HepG2 (cell line): ENCODE measurements at regions not wholly inside any gene's neighbourhood (a gene's known extent, or its start where the extent isn't known, plus 50 kb on each side); places are given as distances from the start of the nearest gene placed in this dataset.

Experiments
- ATAC-seq: fragments of 200-7000 bp; cut with Tn5 transposase; 3 replicates; pipeline ENCODE4 v1.9.1; 2020; ENCODE audit warnings: mild to moderate bottlenecking, moderate library complexity
- BruUV-seq: library from RNA; stranded (reverse); fragments of 400-500 nt; replicated peaks from 2 replicates; lab custom pipeline; 2021; lab: Mats Ljungman, UMichigan
- CTCF ChIA-PET: fragments of 300-600 bp; formaldehyde crosslinking; extraction: SDS; loops from one replicate; lab custom pipeline; 2021; ENCODE audit warnings: low total read pairs, inconsistent platforms, low intra/inter-chr PET ratio; lab: Yijun Ruan, JAX
- POLR2A ChIA-PET: fragments of 350-600 bp; sonication (Branson Sonifier 250); formaldehyde crosslinking; loops from one replicate; lab custom pipeline; 2020; ENCODE audit warnings: antibody characterized with exemption, inconsistent platforms; lab: Yijun Ruan, JAX
- DNase-seq: peaks from one replicate; pipeline ENCODE4 v3.0.0-alpha.2; 2015; ENCODE audit warnings: low spot score
- FAIRE-seq: peaks from 3 replicates; lab custom pipeline; 2011; peaks lifted over from hg19 to GRCh38; lab: Jason Lieb, UNC
- H2AFZ ChIP-seq: one replicate; pipeline ENCODE4 v1.6.1; 2011; ENCODE audit warnings: low read length, inconsistent platforms
- H3K27ac ChIP-seq: fragments of 300-600 bp; 3 replicates; pipeline ENCODE4 v1.8.0; 2011; ENCODE audit warnings: mixed run types, mild to moderate bottlenecking, mixed read lengths, low read length, inconsistent platforms; ENCODE audit not compliant: insufficient read depth; ENCODE audit errors: extremely low read length
- H3K27me3 ChIP-seq, 2 experiments: fragments of 200-600 bp in 1 of 2; 2 replicates in 1 of 2; 3 replicates in 1 of 2; pipeline versions ENCODE4 v1.6.0 to v1.8.0; 2011; ENCODE audit warnings: low read length in 2 of 2, mild to moderate bottlenecking in 2 of 2, moderate library complexity in 2 of 2, inconsistent platforms in 1 of 2; ENCODE audit not compliant: insufficient read depth in 2 of 2, control insufficient read depth in 1 of 2
- H3K36me3 ChIP-seq, 2 experiments: fragments of 200-600 bp in 1 of 2; replicated peaks in 1 of 2; 2 replicates in 1 of 2; 3 replicates in 1 of 2; pipeline versions ENCODE4 v1.5.1 to v1.8.0; 2011; ENCODE audit warnings: low read length in 2 of 2, inconsistent platforms in 1 of 2; ENCODE audit not compliant: insufficient read depth in 2 of 2, control insufficient read depth in 1 of 2
- H3K4me1 ChIP-seq: 2 replicates; pipeline ENCODE4 v1.5.1; 2012; ENCODE audit warnings: low read length, inconsistent platforms; ENCODE audit not compliant: insufficient read depth
- H3K4me2 ChIP-seq: 2 replicates; pipeline ENCODE4 v1.6.0; 2011; ENCODE audit warnings: low read depth, low read length, inconsistent platforms
- H3K4me3 ChIP-seq, 3 experiments: fragments of 200-600 bp in 1 of 3; sonication (generic), shearing (Covaris generic) in 1 of 3; replicated peaks in 1 of 3; 2 replicates each; pipeline ENCODE4 v1.5.1; 2011 to 2016; ENCODE audit warnings: low read length in 3 of 3, inconsistent platforms in 2 of 3, low read depth in 2 of 3, mild to moderate bottlenecking in 2 of 3, control low read depth in 1 of 3, mixed read lengths in 1 of 3; ENCODE audit not compliant: insufficient read depth in 1 of 3
- H3K79me2 ChIP-seq: one replicate; pipeline ENCODE4 v1.6.1; 2011; ENCODE audit warnings: low read length, inconsistent platforms; ENCODE audit not compliant: insufficient read depth
- H3K9ac ChIP-seq: 2 replicates; pipeline ENCODE4 v1.6.0; 2011; ENCODE audit warnings: mild to moderate bottlenecking, low read depth, low read length, inconsistent platforms; ENCODE audit not compliant: insufficient read depth
- H3K9me3 ChIP-seq: 2 replicates; pipeline ENCODE4 v1.5.1; 2012; ENCODE audit warnings: mild to moderate bottlenecking, low read length
- H4K20me1 ChIP-seq: 2 replicates; pipeline ENCODE4 v1.6.0; 2011; ENCODE audit warnings: inconsistent platforms, mild to moderate bottlenecking, low read length, moderate library complexity; ENCODE audit not compliant: insufficient read depth
- ATF3 ChIP-seq: sonication (generic); formaldehyde crosslinking; IDR thresholded peaks from 2 replicates; pipeline ENCODE4 v1.4.0; 2020; ENCODE audit warnings: missing genetic modification reagents
- E2F1 ChIP-seq: sonication (generic); formaldehyde crosslinking; IDR thresholded peaks from 2 replicates; pipeline ENCODE4 v1.5.0; 2020; ENCODE audit warnings: missing genetic modification reagents
- EZH2 ChIP-seq: conservative IDR thresholded peaks from 2 replicates; pipeline ENCODE4 v1.6.1; 2012; ENCODE audit warnings: mild to moderate bottlenecking, low read depth, low read length, moderate library complexity
- GLI4 ChIP-seq: sonication (generic); formaldehyde crosslinking; IDR thresholded peaks from 2 replicates; pipeline ENCODE4 v1.5.1; 2020; ENCODE audit warnings: missing genetic modification reagents, mild to moderate bottlenecking, moderate library complexity, borderline replicate concordance
- KLF11 ChIP-seq: IDR thresholded peaks from 2 replicates; pipeline ENCODE4 v1.6.1; 2016; ENCODE audit warnings: missing compliant biosample characterization
- SAFB2 ChIP-seq: sonication (generic); formaldehyde crosslinking; IDR thresholded peaks from 2 replicates; pipeline ENCODE4 v1.5.1; 2020; ENCODE audit warnings: missing genetic modification reagents, low read depth, mild to moderate bottlenecking, borderline replicate concordance
- SOX13 ChIP-seq, 3 experiments: fragments of 450-650 bp in 1 of 3; sonication (generic) in 1 of 3; formaldehyde crosslinking in 1 of 3; IDR thresholded peaks in 2 of 3; conservative IDR thresholded peaks in 1 of 3; 2 replicates each; pipeline versions ENCODE4 v1.5.0 to v1.6.1; 2016 to 2020; ENCODE audit warnings: antibody characterized with exemption in 1 of 3, mild to moderate bottlenecking in 1 of 3, missing compliant biosample characterization in 1 of 3, missing genetic modification reagents in 1 of 3, moderate library complexity in 1 of 3
- TERF1 ChIP-seq: sonication (generic); formaldehyde crosslinking; IDR thresholded peaks from 2 replicates; pipeline ENCODE4 v1.8.0; 2022; ENCODE audit warnings: mild to moderate bottlenecking, missing genetic modification reagents, moderate library complexity
- ZBTB26 ChIP-seq: IDR thresholded peaks from 2 replicates; pipeline ENCODE4 v1.6.1; 2016; ENCODE audit warnings: missing compliant biosample characterization, missing genetic modification reagents, borderline replicate concordance
- ZFP36L2 ChIP-seq: sonication (generic); formaldehyde crosslinking; IDR thresholded peaks from 2 replicates; pipeline ENCODE4 v1.4.0; 2020; ENCODE audit warnings: missing genetic modification reagents
- ZFP90 ChIP-seq: sonication (generic); formaldehyde crosslinking; IDR thresholded peaks from 2 replicates; pipeline ENCODE4 v1.8.0; 2022; ENCODE audit warnings: missing genetic modification reagents, mild to moderate bottlenecking, inconsistent platforms, borderline replicate concordance
- ZHX2 ChIP-seq, 2 experiments: sonication (generic) in 1 of 2; formaldehyde crosslinking in 1 of 2; IDR thresholded peaks; 2 replicates each; pipeline versions ENCODE4 v1.6.1 to v1.9.0; 2014 to 2022; ENCODE audit warnings: antibody characterized with exemption in 1 of 2, borderline replicate concordance in 1 of 2, inconsistent platforms in 1 of 2, low read depth in 1 of 2, missing genetic modification reagents in 1 of 2
- ZNF263 ChIP-seq: sonication (generic); formaldehyde crosslinking; IDR thresholded peaks from 2 replicates; pipeline ENCODE4 v1.4.0; 2020; ENCODE audit warnings: missing genetic modification reagents
- ZNF557 ChIP-seq: sonication (generic); formaldehyde crosslinking; IDR thresholded peaks from 2 replicates; pipeline ENCODE4 v1.4.0; 2020; ENCODE audit warnings: missing genetic modification reagents
- ZSCAN29 ChIP-seq: sonication (generic); formaldehyde crosslinking; conservative IDR thresholded peaks from 2 replicates; pipeline ENCODE4 v1.4.0; 2020; ENCODE audit warnings: mild to moderate bottlenecking, missing genetic modification reagents
- WGBS: methylation state at CpG from one replicate; pipeline ENCODE4 v1.1.6; 2017; ENCODE audit warnings: low lambda C conversion rate; 5-methylcytosine and 5-hydroxymethylcytosine counted together
- in situ Hi-C: cut with HindIII; loops from 2 replicates; pipeline ENCODE4 v1.10.0; 2017; ENCODE audit warnings: low pct_unique_long_range_greater_than_20kb; ENCODE audit not compliant: extremely low pct_ligation_motif_present
- intact Hi-C: fragments of 100-400 bp; cut with micrococcal nuclease; formaldehyde crosslinking; loops from one replicate; pipeline ENCODE4 v1.10.0; 2022; ENCODE audit not compliant: unreplicated experiment

GRCh38 chr2:188079196-188079595, 212.5 kb upstream of the GULP1 start:
- in situ Hi-C loops (no loop called here), intact Hi-C loops (no loop called here)
- FAIRE-seq = no peak
- Histone ChIP-seq H3K36me3 (no peaks in the 10 kb centered on the region), H3K27me3 (no peaks in the 10 kb centered on the region), H3K9ac (no peak overlapping the region), H3K4me3 (no peak overlapping the region), H4K20me1 (no peaks in the 10 kb centered on the region), H3K4me1 (no peaks in the 10 kb centered on the region), H3K27ac (no peak overlapping the region), H3K79me2 (no peaks in the 10 kb centered on the region), H3K4me2 (no peak overlapping the region), H3K9me3 (no peaks in the 10 kb centered on the region), H2AFZ (no peak overlapping the region)
- ATAC-seq = no peak
- POLR2A ChIA-PET = no interaction called here
- no peak for DNase-seq
- WGBS = 0% methylated on average over 1 of the region's 1 CpG
- BruUV-seq = no TSS peak
- CTCF ChIA-PET = no interaction called here
- no peak for TF ChIP-seq ZNF557 (CRISPR knock-in tag)
- no peak for TF ChIP-seq EZH2
- no peak for TF ChIP-seq SOX13 (IDR thresholded peaks at IDR 0.05)
- no peak for TF ChIP-seq SOX13 (CRISPR knock-in tag; conservative IDR thresholded peaks at IDR 0.05 in 1 of 2, IDR thresholded peaks at IDR 0.05 in 1 of 2)
- TF ChIP-seq ZSCAN29 (CRISPR knock-in tag) = no peak
- no peak for TF ChIP-seq ZFP90 (CRISPR knock-in tag)
- no peak for TF ChIP-seq TERF1 (CRISPR knock-in tag)
- no peak for TF ChIP-seq ATF3
- no peak for TF ChIP-seq KLF11 (CRISPR knock-in tag)
- TF ChIP-seq ZBTB26 (CRISPR knock-in tag) = no peak
- no peak for TF ChIP-seq ZNF263 (CRISPR knock-in tag)
- TF ChIP-seq ZHX2 (IDR thresholded peaks at IDR 0.05; ENCODE audit: low read depth) = no peak
- TF ChIP-seq ZHX2 (CRISPR knock-in tag; IDR thresholded peaks at IDR 0.05; ENCODE audit: borderline replicate concordance) = no peak
- TF ChIP-seq ZFP36L2 (CRISPR knock-in tag) = no peak
- TF ChIP-seq SAFB2 (CRISPR knock-in tag) = no peak
- no peak for TF ChIP-seq GLI4 (CRISPR knock-in tag)
- TF ChIP-seq E2F1 = no peak
